K562 (cell line): ENCODE measurements at regions not wholly inside any gene's neighbourhood (a gene's known extent, or its start where the extent isn't known, plus 50 kb on each side); places are given as distances from the start of the nearest gene placed in this dataset.

Source experiments
- CHD7 ChIP-seq: fragments of 200-600 bp; sonication (generic); IDR thresholded peaks from one replicate; pipeline ENCODE4 v1.6.1; 2012; ENCODE audit warnings: mild to moderate bottlenecking, low read depth, low read length, inconsistent platforms
- DACH1 ChIP-seq: fragments of 450-650 bp; IDR thresholded peaks from 2 replicates; pipeline ENCODE4 v1.6.1; 2018; ENCODE audit not compliant: partially characterized antibody
- EGR1 ChIP-seq: fragments of 450-650 bp; conservative IDR thresholded peaks from 2 replicates; pipeline ENCODE4 v1.6.1; 2017; ENCODE audit warnings: mild to moderate bottlenecking
- EP400 ChIP-seq: fragments of 450-650 bp; IDR thresholded peaks from 2 replicates; pipeline ENCODE4 v1.6.1; 2017; ENCODE audit warnings: antibody characterized with exemption, mild to moderate bottlenecking, moderate library complexity
- LARP7 ChIP-seq: fragments of 450-650 bp; IDR thresholded peaks from 2 replicates; pipeline ENCODE4 v1.6.1; 2016
- POLR2A ChIP-seq: fragments of 450-650 bp; conservative IDR thresholded peaks from 2 replicates; pipeline ENCODE4 v1.6.1; 2016
- RBM14 ChIP-seq: fragments of 200-400 bp; formaldehyde crosslinking; IDR thresholded peaks from 2 replicates; pipeline ENCODE4 v1.6.1; 2018; ENCODE audit warnings: low read depth, mild to moderate bottlenecking, low read length, moderate library complexity, borderline replicate concordance; ENCODE audit not compliant: insufficient read depth
- SPI1 ChIP-seq: IDR thresholded peaks from 2 replicates; pipeline ENCODE4 v1.6.1; 2011; ENCODE audit warnings: low read depth, low read length, control low read depth, borderline replicate concordance

DNA sequence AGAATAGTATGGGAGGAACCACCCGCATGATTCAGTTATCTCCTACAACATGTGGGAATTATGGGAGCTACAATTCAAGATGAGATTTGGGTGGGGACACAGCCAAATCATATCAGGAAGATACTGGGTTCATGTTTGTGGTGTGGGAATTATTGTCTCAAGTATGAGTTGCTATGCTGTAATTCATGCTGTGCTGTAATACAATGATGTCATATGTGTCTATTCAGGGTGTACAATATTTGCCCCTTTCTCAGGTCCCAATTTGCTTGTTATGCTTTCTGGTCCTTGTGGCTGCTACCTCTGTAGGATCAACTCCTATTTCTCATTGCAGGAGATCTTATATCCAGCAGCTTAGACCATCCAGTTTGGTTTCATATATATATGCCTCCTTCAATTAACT is 52.2 kb upstream of the ARHGAP20 start (continued):
- no peak for TF ChIP-seq CHD7
- no peak for TF ChIP-seq POLR2A
- no peak for TF ChIP-seq RBM14
- no peak for TF ChIP-seq DACH1
- no peak for TF ChIP-seq EGR1
- TF ChIP-seq EP400, result no peak
- TF ChIP-seq SPI1, result no peak
- no peak for TF ChIP-seq LARP7
